NOMO-1 (cell line): ENCODE measurements at regions not wholly inside any gene's neighbourhood (a gene's known extent, or its start where the extent isn't known, plus 50 kb on each side); places are given as distances from the start of the nearest gene placed in this dataset.
A peak's percentile ranks its signal among the peaks of the same experiment; 100 is the strongest.

Experiments used
- DNase-seq, 2 experiments: peaks; one replicate each; lab custom pipeline; 2025; ENCODE audit not compliant: unreplicated experiment in 2 of 2; lab: John Stamatoyannopoulos, UW

DNA sequence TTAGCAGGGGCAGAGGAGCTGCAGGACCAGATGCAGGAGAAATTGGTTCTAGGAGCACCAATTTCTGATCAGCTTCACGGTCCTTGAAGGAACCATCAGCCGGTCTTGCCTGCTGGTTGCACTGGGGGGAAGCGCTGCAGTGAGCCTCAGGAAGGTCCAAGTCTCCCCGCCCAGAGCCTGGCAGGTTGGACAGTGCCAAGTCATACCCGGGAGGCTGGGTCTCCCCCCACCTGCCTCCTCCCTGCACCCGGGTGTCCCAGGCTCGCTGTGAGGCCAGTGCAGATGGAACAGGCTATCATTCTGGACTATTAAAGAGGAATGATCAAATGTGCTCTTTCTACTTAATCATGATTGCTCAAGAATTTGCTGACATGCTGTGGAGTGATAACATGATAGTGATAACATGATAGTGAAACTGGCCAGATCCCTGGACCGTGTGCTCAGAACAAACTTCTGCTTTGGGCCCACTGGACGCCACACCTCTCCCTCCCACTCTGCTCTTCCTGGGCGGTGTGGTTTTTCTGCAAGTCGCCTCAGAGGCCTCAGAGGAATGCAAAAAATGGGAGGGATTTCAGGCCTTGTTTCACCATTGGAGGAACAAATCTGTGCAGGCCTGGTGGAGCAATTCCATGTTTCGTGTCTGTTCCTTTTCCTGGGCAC is 236.0 kb downstream of the IRF8 start:
- DNase-seq = no peak

DNA sequence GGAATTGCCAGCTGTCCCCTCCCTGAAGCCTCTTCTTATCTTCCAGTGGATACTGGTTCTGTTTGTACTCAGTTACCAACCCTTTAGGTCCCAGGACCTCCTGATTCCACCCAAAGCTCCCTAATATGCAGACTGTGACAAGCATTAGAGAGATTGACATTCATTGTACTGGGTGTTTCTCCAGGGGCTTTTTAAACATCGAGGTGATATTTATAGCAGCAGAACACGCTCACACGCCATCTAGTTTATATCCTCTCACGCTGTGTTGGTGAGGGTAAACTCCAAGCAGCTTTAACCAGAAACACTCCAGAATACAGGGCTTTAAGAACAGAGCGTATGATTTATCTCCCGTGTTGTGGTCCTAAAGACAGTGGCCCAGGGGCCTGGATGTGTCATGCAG is 238.4 kb downstream of the IRF8 start:
- no peak for DNase-seq

DNA sequence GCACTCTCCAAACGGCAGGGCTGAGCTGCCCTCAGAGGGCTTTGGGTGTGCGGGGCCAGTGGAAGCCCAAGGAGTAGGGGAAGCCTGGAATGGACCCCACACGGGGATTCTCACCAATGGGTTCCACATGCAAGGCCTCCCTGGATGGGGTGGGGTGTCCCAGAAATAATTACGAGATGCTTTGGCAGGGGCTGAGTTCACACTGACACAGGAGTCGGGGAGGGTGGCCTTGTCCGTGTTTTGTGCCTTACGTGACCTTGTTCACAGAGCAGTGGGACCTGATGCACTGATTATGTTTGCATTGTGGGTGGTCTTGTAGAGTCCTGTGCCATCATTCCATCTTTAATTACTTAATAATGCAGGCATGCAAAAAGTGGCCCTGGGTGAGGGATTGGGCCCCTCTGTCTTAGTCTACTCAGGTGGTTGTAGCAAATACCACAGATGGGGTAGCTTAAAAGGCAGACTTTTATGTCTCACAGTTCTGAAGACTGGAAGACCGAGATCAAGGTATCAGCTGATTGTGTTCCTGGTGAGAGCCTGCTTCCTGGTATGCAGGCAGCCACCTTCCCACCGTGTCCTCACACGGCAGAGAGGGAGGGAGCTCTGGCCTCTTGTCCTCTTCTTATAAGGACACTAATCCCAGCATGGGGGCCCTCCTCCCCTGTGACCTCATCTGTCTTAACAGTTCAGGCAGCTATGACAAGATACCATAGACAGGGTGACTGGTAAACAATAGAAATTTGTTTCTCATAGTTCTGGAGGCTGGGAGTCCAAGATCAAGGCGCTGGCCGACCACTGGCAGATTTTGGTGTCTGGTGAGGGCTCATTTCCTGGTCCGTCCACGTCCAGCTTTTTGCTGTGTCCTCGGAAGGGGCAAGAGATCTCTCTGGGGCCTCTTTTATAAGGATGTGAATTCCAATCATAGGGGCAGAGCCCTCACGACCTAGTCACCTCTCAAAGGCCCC is 239.4 kb downstream of the IRF8 start:
- no peak for DNase-seq

DNA sequence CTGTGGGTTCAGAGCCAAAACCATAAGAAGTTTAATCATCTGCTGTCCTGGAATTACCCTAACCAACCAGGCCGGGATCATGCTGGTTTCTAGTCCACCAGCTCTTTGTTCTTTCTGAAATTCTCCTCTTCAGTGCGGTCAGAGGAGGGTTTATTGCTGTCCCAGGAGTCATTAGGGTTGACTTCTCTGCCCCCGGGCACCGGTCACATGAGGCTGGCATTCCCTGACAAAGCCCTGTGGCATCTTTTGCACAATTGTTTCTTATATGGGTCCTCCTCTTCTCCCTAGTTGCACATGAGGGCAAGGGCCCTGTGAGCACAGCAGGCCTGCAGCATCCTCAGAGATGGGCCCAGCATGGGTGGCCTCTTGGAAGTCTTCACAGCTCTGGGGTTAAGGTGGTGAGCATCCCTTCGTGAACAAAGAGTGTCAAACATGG is 243.9 kb downstream of the IRF8 start:
- DNase-seq = no peak

DNA sequence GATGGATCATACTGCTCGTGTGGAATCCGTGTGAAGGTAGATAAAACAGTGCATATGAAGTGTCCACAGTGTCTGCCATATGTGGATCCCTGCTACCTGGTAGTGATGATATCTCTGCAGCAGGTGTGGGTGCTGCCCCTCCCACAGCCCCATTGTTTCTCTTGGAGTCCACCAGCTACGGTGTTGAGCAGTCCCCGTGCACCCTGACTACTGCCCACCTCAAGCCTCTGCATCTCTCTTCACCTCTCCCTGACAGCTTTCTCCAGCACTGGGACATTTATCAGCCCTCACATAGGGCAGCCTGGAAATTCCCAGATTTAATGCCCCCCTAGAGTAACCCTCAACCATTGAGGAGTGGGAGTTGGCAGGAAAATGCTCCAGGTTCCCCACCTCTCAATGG is 244.7 kb downstream of the IRF8 start:
- DNase-seq = no peak

DNA sequence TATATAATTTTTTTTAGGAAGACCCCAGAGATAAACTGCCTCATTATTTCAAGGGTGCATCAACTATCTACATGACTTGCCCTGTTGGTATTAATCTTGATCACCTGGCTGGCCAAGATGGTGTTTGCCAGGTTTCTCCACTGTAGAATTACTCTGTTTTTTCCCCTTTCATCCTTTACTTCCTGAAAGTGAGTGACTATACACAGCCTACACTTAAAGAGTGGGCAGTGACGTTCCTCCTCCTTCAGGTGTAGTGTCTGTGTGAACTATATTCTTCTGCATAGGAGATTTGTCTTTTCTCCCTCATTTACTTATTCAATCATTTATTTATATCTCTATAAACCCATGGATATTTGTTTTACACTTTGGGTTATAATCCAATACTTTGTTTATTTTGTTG is 246.7 kb downstream of the IRF8 start:
- DNase-seq = peak in 1 of 2 experiments; percentile 45

DNA sequence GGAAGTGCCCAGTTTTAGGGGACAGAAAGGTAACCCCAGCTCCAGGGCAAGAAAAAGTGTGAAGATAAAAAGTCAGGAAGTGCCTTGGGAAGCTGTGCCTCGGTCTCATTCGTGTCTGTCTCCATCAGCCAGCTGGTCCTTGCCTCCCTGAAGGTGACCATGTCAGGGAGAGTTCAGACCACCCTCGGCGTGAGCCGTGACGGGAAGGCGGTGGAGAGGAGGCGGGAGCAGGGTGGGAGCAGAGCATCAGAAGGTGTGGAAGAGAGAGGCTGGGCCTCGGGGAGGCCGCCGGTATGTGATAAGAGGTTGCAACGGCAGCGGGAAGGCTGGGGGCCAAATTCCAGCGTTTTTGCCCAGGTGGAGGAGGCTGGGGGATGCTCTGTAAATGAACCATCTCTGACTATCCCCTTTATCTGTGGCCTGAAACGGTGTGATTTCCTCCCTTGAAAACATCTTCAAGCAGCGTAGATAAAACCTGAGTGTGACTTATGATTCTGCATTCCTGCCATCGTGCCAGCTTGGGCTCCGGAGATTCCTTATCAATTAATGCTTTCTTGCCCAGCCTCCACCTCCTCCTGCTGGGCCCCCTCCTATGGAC is 251.8 kb downstream of the IRF8 start:
- no peak for DNase-seq

DNA sequence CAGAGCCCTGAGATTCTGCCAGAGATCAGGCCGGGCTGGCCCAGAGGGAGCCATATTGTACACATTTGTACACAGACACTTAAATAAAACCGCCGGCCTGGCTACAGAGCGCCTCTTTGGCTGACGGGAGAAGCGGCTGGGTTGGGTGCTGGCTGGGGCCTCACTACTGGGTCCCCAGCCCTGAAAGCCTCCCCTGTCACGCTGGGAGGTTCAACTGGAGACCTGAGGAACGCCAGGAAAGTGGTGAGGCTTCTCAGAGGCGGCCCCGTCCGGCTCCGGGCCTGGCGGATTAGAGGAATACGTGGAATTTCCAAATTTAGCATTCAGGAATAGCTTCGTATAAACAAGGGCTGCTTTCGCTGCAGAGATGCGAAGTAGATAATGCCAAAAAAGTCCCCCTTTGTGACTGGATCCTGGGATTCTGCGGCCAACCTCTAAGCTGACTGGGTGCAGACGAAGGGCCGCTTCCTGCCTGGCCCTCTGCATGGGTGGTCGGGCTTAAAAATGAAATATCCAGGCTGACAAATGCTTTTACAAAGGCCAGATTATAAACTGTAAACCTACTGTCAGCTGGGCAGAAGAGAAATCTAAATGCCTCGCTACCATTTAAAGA is 252.4 kb downstream of the IRF8 start:
- DNase-seq = no peak

DNA sequence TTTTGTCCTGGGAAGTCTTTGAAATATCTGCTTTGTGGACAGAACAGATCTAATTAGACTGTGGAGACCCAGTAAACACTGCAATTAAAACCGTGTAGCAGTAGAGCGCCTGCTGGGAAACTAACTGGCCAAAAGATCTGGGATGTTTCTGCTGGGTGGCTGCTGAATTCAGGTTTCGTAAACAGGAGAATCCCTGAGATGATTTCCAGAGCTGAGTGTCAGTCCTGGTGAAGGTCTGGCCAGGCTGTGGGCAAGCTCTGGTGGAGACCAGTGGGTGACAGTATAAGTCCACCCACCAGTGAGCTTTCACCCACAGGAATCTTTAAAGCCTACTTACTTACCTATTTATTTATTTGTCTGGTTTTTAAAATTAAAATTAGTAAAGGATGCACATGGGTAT is 257.2 kb downstream of the IRF8 start:
- DNase-seq = no peak

DNA sequence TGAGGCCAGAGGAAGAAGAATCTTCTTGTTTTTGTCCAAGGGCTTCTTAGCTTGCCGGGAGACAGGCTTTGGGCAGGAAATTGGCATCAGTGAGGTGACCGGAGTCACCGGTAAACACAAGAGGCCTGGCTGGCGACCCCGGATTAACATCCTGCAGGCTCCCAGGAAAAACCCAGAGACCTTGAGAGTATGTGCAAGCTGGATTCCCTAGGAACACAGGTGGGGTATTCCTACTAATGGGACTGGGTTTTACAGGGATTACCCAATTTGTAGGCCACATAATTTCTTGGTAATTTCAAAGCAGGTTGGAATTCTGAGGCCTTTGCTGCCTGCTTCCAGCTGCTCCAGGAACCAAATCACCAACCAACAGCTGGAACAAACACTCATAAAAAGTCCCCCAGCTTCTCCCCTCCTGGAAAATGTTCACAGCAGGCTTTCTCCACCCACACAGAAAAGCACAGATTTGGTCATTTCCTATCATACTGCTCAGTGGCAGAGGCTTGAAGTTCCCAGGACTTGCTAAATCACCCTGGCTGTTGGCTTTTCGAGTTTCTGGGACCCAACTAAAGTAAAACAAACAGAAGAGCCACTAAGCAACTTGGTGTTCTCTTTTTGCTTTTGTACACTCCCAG is 258.8 kb downstream of the IRF8 start:
- DNase-seq = no peak

DNA sequence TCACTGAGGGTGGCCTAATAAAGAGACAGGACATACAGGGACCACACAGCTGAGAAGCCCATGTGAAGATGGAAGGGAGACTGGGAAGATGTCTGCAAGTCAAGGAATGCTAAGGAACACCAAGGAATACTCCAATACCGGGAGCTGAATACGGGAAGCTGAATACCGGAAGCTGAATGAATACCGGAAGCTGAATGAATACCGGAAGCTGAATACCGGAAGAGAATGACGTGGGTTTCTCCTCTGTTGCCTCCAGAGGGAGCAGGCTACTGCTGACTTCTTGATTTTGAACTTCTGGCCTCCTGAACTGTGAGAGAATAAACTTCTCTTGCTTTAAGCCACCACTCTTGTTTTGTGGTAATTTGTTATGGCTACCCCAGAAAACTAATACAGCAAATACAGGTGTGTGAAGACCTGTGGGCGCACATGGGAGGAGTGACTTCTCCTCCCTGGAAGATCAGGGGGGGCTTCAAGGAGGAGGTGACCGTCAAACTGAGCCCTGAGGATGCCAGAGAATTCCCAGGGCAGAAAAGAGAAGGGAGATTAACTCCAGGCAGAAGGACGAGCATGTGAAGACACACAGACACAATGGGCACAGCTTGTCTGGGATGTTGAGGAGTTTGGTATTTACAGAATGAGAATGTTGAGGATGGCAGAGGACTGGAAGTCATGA is 259.9 kb downstream of the IRF8 start:
- no peak for DNase-seq

DNA sequence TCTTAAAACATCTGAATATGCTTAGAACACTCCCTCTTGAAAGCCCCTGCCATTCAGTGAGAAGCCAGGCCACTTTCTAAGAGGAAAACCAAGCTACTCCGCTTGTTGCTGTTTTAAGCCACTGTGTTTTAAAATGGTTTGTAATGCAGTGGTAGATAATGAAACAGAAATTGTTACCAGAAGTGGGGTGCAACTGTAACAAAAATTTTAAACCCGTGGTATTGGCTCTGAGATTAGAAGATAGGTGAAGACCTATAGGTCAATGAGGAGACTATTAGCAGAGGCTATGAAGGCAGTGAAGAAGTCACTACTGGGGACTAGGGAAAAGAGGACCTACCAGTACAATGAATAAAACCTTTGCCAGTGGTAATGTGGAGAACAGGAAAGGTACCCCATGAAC is 266.5 kb downstream of the IRF8 start:
- DNase-seq = no peak

DNA sequence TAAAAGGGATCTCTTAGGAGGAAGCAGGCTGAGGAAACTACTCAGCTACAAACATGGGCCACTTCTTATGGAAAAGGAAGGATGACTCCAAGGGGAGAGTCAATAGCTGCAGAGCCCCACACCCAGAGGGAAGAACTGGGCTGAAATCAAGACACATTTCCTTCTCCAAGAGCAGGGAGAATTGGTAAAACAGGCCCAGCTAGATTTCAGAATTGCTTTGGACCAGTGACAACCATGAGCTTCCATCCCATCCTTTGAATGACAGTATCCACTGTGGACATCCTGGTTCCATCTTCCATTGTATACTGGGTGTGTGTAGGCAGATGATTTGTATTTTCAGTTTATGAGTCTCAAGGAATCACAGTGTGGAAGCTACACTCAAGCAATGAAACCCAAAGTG is 267.5 kb downstream of the IRF8 start:
- no peak for DNase-seq

DNA sequence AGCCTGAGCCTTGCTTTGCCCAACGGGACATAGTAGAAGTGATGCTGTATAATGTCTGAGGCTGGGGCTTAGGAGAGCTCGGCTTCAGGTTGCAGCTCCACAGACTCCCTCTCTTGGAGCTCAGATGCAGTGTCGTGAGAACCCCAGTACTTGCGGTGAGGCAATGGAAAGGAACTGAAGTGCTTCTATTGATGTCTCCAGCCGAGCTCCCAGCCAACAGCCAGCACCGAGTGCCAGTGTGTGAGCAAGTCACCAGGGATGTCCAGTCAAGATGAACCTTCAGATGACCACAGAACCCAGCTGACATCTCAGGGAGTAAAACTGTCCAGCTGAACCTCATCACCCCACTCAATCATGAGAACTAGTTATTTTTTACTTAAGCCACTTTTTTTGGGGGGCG is 268.1 kb downstream of the IRF8 start:
- DNase-seq = no peak

DNA sequence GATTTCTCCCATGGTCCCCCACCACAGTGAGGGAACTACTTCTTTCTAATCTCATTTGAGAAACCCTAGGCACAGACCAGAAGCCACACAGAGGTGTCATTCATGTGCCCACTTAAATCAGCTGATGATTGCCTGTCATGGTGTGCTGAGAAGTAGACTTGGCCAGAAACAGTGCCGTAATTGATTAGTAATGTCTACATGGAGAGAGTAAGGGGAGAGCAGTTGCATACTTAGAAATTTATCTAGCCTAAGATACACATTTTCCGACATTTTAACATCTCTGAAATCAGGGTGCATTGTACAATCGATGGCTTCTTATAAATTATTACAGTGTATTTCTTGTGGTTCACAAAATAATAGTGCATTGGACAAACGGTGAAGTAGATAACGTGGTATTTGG is 271.8 kb downstream of the IRF8 start:
- no peak for DNase-seq

DNA sequence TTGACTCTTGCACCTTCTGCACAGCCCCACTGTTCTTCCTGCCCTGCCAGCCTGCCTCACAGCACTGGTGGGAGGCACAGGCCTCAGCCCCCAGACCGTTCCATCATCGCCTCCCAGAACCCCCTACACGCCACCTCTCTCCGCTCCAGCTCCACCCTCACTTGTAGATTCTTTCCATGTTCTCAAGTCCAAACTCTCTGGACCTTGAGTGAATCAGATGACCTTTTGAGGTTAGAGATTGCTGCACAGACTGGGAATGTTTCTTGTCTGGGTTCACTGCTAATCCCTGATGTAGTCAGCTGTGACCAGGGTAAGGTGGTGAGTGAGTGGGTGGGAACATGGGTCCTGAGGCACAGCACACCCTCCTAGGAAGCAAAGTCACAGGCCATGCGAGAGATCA is 272.4 kb downstream of the IRF8 start:
- DNase-seq = no peak

DNA sequence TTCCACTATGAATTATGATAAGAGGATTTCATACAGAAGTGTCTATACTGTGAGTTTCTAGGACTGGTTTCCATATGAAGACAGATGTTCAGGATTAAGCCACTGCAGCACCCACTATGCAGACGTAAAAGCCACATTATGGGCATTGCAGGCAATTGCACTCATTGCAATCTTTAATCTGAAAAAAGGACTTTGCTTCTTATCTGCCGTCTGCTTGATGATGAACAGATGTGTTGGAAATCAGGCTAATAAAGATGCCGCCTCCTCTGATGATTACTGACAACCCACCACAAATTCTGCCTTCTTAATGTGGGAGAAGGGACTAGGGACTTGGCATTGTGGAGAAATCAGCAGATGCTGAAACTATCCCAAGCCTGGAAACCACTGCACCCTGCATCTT is 276.9 kb downstream of the IRF8 start:
- no peak for DNase-seq

DNA sequence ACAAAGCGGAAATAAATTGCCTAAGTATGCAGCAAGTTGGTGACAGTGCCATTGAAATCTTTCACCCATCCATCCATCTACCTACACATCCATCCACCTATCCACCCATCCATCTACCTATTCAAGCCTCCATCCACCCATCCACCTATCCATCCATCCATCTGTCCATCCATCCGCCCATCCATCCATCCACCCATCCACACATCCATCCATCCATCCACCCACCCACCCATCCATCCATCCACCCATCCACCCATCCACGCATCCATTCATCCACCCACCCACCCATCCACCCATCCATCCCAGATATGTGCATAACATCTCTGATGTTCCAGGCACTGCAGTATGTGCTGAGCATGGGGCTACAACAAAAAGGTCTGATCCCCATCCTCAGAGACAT is 277.5 kb downstream of the IRF8 start:
- DNase-seq = no peak

DNA sequence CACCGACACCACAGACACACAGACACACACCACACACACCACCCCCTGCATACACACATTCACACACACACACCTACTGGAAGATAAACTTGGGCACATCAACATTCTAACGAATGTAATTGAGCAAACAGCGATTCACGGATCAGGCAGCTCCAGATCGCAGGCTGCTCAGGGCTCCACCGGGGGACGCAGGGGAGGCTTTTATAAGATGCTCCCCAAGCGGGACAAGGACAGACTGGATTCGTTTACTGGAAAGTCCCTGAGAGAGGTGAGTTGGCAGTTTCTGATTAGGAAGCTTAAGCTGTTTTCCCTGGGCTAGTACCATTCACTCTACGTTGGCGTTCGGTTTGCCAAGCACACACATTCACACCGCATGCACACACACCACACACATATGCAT is 281.3 kb downstream of the IRF8 start:
- no peak for DNase-seq

DNA sequence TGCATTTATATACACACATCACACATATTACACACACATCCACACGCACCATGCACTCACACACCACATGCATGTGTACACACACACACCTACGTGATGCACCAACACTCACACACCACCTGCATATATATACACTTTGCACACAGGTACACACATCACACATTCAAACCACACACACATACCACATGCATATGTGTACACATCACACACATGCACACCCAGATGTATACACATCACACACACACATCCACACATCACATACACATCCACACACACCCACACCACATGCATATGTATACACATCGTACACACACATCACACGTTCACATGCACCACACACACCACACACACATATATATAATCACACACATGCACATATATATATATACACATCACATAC is 281.8 kb downstream of the IRF8 start:
- DNase-seq = no peak
